ENCODE measurements at regions not wholly inside any gene's neighbourhood (a gene's known extent, or its start where the extent isn't known, plus 50 kb on each side); places are given as distances from the start of the nearest gene placed in this dataset.

DNA sequence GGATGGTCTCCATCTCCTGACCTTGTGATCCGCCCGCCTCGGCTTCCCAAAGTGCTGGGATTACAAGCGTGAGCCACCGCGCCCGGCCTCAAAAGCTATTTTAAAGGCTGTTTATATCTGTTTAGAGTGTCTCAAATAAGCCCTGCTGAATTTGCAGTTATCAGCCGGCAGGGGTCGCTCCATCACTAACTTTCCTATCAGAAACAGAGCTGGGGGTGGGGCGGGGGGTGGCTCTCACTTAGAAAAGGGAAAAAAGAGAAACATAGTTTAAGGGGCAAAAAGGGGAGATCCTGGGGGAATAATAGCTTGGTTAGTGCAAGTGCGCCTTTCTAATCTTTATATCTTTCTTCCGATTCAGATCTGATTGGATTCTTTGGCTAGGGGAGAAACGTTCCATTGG lies 450.7 kb downstream of the UBE2NL start:
- TF ChIP-seq, protein P1, sequence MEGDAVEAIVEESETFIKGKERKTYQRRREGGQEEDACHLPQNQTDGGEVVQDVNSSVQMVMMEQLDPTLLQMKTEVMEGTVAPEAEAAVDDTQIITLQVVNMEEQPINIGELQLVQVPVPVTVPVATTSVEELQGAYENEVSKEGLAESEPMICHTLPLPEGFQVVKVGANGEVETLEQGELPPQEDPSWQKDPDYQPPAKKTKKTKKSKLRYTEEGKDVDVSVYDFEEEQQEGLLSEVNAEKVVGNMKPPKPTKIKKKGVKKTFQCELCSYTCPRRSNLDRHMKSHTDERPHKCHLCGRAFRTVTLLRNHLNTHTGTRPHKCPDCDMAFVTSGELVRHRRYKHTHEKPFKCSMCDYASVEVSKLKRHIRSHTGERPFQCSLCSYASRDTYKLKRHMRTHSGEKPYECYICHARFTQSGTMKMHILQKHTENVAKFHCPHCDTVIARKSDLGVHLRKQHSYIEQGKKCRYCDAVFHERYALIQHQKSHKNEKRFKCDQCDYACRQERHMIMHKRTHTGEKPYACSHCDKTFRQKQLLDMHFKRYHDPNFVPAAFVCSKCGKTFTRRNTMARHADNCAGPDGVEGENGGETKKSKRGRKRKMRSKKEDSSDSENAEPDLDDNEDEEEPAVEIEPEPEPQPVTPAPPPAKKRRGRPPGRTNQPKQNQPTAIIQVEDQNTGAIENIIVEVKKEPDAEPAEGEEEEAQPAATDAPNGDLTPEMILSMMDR (IDR thresholded peaks at IDR 0.05; ENCODE audit: insufficient read depth, low read length), result no peak
- TF ChIP-seq, protein P2, sequence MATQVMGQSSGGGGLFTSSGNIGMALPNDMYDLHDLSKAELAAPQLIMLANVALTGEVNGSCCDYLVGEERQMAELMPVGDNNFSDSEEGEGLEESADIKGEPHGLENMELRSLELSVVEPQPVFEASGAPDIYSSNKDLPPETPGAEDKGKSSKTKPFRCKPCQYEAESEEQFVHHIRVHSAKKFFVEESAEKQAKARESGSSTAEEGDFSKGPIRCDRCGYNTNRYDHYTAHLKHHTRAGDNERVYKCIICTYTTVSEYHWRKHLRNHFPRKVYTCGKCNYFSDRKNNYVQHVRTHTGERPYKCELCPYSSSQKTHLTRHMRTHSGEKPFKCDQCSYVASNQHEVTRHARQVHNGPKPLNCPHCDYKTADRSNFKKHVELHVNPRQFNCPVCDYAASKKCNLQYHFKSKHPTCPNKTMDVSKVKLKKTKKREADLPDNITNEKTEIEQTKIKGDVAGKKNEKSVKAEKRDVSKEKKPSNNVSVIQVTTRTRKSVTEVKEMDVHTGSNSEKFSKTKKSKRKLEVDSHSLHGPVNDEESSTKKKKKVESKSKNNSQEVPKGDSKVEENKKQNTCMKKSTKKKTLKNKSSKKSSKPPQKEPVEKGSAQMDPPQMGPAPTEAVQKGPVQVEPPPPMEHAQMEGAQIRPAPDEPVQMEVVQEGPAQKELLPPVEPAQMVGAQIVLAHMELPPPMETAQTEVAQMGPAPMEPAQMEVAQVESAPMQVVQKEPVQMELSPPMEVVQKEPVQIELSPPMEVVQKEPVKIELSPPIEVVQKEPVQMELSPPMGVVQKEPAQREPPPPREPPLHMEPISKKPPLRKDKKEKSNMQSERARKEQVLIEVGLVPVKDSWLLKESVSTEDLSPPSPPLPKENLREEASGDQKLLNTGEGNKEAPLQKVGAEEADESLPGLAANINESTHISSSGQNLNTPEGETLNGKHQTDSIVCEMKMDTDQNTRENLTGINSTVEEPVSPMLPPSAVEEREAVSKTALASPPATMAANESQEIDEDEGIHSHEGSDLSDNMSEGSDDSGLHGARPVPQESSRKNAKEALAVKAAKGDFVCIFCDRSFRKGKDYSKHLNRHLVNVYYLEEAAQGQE (IDR thresholded peaks at IDR 0.05; ENCODE audit: insufficient replicate concordance, low read depth), result no peak

Measured in HL-60 (cell line).